Forelimb muscle (tissue), 1 donor: ENCODE measurements at regions not wholly inside any gene's neighbourhood (a gene's known extent, or its start where the extent isn't known, plus 50 kb on each side); places are given as distances from the start of the nearest gene placed in this dataset.

Source experiments
- DNase-seq: peaks from one replicate; pipeline ENCODE4 v3.0.0-alpha.2; 2013; ENCODE audit warnings: low read depth

DNA sequence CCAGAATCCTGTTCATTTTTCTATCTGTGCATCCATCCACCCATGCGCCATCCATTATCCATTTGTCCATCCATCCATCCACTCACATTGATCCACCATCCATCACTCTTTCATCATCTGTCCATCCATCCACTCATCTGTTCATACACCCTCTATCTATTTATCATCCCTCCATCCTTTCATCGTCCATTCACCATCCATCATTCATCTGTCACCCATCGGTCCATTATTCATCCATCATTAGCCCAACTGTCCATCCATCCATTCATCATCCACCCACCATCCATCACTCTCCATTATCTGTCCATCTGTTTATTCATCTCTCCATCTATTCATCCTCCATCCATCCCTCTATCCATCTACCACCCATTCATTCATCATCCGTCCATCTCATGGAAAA lies 125.7 kb upstream of the TMPRSS2 start:
- DNase-seq: no peak

DNA sequence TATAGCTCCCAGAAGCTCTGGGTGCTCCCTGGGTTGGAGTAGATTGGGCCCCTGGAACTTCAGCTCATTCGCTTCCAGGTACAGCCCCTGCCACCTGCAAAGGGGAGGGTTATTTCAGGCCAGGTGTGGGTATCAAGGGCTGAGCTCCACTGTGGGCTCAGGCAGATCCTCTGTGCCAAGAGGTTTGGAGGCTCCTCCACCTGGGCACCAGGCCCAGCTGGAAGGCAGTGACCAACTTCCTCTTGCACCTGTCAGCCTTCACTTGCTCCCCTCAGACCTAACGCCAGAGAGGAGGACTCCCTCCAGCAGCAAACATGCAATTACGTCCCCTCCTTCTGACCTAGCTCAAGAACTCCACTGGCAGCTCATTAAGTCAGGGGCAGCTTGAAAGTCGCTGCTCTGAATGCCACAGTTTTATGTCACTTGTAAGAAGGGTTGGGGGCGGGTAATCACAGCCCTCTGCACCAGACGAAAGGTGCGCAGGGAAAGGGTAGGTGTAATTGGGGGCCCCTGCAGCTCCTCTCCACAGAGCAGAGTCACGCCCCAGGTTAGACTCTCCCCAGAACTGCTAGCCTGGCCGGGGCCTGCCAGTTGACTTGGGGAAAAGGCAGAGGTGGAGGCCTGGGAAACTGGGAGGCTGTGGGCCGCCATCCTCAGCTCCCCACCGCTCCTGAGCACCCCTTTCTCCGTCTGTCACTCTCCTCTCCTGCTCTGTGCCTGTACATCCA lies 125.0 kb upstream of the TMPRSS2 start:
- DNase-seq: no peak

DNA sequence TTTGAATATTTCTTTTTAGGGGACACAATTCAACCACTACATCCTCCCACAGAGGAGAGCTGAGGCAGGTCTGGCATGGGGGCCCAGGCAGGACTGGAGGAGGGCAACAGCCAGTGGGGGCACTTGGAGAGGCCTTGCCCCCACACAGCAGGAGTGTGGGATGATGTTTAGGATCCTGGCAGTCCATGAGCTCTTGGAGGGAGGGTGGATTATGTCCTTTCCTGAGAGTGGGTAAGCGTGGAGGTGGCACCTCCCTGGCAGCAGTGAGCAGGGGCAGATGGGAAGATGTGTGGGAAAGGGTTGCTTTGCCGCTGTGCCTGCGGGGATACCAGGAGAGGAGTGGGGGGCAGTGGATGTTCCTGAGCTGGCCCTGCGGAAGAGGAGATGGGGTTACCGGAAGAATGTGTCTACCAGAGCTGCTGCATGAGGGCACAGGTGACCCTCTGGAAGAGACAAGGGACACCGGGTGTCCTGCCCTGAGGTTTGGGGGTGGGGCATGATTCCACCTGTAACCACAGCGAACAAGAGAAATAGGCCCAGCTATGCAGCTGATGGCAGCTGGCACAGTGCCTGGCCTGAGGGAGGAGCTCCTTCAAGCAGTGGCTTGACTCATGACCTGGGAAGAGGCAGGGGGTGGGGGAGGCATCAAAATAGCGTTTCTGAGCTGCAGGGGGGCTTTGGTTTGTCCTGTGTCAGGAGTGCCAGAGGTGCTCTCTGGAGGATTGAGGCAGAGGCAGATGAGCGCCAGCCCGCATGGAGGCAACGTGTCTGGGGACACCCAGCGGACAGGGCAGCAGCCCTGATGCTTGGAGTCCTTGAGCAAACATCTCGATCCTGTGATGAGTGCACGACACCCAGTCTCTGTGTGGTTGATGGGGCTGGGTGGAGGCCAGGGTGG lies 123.9 kb upstream of the TMPRSS2 start:
- DNase-seq: no peak

DNA sequence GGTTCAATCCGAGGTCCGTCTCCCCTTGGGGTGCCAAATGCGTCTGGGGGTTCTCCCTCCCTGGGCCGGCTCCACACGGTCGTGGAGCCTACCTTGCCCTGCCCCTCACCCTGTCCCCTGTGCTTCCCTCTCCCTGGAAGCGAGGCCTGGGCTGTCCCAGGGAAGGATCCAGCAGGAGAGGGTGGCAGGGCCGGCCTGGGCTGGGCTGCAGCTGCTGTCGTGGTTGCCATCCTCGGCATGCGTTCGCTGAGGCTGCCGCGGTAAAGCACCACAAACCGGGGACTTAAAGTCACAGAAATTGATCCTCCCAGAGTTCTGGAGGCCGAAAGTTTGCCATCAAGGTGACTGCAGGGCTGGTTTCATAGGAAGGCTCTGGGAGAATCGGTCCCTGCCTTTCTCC lies 123.0 kb upstream of the TMPRSS2 start:
- DNase-seq: no peak

DNA sequence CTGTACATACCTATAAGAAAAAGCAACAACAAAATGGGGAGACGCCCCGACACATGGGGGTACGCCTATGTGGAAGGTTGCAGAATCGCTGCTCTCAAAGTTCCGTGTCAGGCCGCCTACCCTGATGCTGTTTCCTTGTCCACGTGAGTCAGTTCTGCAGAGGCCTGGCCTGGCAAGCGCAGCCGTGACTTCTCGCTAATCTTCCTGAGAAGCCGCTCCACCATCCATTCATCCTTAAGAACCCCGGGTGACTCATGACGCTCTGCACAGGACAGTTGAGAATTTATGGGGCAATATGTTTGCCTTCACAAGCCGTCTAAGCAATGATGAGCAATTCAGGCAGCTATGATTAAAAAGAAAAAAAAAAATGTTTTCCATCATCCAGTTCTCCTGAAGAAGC lies 122.3 kb upstream of the TMPRSS2 start:
- DNase-seq: no peak

DNA sequence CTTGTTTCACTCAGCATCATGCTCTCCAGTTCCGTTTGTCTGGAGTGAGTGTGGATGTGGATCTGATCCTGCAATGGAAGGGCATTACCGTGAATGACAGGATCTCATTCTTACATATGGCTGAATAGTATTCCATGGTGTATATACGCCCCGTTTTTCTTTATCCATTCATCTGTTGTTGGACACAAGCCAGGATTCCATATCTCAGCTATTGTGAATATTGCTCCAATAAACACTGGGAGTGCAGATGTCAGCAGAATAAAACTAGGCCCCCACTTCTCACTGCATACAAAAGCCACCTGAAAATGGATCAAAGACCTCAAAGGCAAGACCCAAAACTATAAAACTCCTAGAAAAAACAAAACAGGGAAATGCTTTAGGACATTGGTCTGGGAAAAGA lies 120.3 kb upstream of the TMPRSS2 start:
- no peak for DNase-seq

DNA sequence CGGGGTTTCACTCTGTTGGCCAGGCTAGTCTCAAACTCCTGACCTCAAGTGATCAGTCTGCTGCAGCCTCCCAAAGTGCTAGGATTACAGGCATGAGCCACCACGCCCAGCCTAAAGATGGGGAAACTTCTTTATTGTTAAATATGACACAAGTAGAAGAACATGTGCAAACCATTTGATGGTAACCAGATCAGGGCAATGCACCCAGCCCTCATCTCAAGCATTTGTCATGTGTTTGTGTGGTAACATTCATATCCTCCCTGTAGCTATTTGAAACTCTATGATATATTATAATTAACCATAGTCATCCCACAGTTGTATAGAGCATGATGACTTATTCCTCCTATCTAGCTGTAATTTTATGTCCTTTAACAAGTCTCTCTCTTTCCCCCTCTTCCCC lies 119.5 kb upstream of the TMPRSS2 start:
- no peak for DNase-seq

DNA sequence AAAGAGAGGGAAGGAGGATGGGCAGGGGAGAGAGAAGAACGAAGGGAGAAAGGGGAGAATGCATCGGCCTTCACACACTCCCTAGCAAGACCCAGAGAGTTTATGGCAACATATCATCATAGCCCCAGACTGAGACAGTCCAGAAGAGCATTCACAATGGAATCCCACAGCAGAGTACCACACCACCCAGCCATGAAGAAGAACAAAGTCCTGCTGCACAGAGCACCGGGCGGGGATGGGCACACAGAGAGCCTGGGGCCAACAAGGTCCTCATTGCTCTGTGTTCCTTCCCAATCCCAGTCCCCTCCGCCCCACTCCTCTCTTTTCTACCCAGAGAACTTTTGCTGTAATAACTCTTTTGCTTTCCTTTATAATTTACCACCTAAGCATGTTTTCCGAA lies 118.1 kb upstream of the TMPRSS2 start:
- no peak for DNase-seq

DNA sequence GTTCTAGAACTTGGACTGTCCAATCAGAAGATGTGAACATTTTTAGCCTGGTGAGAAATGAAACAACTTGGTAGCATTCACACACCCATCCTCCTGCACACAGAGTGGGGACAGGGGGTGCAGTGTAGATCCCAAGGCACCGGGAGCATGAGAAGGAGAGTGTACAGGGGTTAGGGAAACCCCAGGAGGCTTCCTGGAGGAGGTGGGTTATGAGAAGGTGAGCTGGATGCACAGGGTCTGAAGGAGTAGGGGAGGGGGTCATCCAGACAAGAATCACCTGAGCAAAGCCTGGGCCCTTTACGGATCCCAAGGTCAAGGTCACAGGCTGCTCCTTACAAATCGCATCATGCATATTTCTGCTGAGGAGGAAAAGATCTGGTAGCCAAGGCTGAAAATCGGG lies 117.5 kb upstream of the TMPRSS2 start:
- no peak for DNase-seq

DNA sequence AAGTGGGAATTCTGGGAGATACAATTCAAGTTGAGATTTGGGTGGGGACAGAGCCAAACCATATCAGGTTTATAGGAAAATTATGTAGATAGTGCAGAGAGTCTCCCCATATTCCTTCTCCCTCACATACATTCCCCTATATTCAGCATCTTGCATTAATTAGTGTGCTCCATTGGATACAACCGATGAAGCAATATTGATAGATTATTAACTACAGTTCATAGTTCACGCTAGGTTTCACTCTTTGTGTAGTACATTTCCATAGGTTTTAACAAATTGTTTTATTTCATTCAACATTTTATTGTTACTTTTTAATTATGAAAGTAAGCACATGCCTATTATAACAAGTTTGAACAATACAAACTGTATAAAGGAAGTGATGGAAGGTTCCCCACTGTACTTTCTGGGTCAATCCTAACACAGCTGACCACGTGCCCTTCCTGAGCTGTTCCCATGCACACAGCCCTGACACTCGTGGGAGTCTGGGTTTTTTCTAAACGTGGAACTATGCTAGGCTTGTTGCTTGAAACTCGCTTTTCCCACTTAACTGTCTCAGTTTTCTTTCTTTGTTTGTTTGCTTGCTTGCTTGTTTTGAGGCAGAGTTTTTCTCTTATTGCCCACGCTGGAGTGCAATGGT lies 116.8 kb upstream of the TMPRSS2 start:
- no peak for DNase-seq

DNA sequence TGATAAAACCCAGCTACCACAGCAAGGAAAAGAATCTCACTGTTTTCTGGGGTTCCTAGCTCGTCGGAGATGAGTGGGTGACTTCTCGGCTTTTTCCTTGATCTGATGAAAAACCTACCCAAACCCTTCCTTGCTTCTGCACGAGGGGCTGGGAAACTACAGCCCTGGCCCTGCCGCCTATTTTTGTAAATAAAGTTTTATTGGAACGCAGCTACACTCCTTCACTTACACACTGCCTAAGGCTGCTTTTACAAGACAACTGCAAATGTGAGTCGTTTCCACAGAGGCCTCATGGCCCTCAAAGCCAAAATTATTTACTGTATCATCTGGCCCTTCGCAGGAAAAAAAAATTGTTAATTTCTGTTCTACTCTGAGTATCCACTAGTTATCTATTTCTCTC lies 116.0 kb upstream of the TMPRSS2 start:
- no peak for DNase-seq

DNA sequence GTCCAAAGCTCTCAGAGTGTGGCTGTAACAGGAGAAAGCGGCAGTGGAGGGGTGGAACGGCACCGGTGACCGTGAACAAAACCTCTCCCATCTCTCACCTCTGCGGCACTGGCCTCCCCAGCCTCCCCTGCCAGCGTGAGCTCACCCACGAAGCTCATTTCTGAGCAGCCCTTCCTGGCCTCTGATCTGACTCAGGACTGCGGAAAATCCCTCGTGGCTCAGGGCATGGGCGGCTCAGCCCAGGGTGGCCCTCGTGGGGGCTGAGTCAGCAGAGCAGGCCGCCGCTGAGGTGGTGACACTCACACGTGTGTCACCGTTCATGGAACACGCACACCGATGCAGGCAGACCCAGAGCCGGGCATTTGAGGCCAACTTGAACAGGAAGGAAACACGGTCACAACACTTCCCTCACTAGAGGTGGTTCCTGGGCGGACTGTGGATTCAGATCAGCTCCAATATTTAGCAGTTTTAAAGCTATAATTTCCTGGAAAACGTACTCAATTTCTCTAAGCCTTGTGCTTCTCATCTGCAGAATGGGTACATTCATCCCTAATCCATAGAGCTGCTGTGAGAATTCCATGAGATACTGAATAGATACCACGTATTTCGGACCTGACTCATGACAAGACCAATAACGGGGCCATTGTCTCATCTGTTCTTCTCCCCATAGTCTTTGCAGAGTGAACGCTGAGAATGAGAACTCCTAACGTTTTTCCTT lies 115.0 kb upstream of the TMPRSS2 start:
- no peak for DNase-seq

DNA sequence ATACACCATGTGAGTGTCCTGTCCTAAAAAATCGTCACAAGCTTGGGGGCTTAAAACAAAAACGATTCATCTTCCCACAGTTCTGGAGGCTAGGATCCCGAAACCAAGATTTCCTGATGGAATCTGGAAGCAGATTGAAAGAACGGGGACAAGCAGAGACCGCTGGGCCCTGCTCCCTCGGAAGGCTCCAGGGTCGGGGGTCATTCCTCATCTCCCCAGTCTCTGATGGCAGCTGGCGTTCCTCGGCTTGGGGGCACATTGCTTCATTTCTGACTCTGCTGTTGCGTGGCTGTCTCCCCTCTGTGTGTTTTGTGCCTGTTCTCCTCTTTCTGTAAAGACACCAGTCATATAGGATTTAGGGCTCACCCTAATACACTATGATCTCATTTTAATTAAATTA lies 114.2 kb upstream of the TMPRSS2 start:
- no peak for DNase-seq

DNA sequence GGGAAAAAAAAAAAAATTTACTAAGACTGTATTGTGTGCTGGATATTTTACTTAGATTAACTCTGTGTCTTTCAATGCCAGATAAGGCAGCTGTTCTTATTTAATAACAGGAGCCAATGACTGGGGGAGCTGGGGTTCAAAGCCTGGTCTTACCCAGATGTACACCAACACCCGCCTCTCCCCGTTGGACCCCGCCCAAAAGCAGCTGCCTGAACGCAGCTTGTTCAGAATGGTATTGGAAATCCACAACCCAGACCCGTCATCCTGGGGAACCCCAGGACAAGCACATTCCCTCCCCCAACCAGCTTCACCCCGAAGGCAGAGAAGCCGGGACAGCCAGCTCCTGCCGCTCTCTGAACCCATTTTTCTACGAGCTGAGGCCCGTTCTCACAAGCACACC lies 113.6 kb upstream of the TMPRSS2 start:
- no peak for DNase-seq

DNA sequence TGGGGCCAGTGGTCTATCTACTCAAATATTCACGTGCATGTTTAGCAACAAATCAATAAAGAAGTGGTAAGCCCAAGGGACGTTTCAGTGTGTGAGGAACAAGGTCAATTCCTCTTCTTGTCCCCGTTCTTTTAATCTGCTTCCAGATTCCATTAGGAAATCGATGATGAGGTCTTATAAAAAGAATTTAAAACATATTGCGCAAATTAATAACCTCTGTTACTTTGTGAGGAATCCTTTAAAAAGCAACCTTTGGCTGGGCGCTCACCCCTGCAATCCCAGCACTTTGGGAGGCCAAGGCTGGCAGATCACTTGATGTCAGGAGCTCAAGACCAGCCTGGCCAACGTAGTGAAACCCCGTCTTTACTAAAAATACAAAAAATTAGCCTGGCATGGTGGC lies 113.0 kb upstream of the TMPRSS2 start:
- no peak for DNase-seq

DNA sequence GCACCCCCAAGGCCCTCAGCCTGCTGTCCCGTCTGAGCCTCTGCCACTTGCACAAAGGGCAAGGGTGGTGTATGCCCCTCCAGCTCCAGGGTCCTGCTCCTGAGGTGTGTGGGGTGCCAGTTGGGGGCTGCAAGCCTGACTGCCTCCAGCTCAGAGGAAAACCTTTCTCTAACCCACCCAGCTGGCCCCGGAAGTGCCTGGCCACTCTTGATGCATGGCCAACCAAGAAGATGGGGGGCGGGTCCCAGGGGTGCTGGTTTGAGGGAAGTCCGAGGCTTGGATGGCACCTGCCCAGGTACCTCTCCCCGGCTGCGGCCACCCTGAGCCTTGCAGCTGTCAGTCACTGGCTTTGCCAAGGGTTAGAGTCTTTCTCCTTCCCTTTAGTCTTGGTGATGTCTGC lies 112.6 kb upstream of the TMPRSS2 start:
- DNase-seq: no peak

DNA sequence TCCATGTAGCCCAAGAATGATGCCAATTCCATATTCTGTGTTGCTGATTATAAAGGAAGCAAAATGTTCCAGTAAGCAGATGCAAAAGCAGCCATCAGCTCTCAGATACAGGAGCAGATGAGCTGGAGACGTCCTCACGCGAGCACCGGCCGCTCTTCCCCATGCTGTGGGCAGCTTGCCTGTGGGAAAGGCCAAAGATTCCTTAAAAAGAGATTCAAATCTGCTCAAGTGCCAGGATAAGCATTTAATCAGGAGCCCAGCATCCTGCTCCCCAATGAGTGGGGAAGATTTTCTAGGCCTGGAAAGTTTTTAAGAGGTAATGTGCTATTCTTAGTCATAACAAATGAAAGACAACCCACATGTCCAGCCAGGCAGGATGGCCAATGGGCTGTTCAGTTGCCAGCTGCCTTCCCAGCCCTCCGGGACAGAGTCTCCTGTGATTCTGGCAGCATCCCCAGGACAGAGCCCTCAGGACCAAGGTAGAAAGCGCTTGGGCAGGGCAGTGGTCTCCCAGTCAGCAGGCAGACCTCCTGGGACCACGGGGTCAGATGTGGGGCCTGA lies 108.2 kb upstream of the TMPRSS2 start:
- DNase-seq: peak; percentile 34

DNA sequence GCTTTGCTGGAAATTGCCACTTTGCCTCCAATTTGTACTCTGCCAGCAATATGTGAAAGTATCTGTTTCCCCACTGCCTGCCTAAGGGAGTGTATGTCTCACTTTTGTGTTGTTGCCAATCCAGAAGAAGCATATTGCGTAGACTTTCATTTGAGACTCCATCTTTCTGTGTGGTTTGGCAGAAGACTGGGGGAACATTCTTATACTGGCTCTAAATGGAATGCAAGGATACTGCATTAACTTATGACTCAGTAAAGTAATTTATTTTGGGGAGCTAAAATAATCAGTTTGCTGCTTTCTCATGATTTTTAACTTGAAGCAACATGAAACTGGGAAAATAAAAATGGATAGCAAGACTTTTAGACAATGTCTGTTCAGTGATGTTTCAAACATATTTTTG lies 107.7 kb upstream of the TMPRSS2 start:
- peak; percentile 59 for DNase-seq

DNA sequence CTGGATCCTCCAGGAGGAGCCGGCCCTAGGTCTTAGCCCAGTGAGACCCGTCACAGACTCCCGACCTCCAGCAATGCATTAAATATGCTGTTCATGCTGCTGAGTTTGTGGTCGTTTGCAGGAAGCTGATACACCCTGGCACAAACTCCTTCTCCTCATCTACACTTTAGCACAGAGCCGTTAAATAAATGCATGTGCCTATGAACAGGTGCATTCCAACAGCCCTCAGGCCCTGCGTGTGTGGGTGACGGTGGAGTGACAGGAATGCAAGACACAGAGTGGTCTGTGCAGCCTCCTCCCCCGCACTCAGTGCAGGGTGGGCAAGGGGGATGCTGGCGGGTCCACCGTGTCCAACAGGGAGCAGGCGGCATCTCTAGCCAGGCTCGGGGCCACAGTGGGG lies 106.6 kb upstream of the TMPRSS2 start:
- DNase-seq: no peak

DNA sequence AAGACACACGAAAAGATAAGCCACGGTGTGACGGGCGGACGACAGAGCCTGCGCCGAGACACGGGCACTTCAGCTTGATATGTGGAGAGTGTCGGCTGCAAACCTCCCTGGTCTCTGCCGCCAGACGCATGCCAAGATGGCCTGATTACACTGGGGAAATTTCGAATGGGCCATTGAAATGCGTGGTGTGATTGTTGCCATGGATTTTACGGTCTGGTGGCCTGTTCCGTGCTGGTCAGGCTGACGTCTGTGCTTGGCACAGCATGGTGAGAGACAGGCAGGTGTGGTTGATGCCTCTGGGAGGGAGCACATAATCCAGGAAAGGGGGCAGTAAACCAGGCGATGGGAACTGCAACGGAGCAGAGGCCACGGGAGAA lies 105.6 kb upstream of the TMPRSS2 start:
- DNase-seq: no peak

DNA sequence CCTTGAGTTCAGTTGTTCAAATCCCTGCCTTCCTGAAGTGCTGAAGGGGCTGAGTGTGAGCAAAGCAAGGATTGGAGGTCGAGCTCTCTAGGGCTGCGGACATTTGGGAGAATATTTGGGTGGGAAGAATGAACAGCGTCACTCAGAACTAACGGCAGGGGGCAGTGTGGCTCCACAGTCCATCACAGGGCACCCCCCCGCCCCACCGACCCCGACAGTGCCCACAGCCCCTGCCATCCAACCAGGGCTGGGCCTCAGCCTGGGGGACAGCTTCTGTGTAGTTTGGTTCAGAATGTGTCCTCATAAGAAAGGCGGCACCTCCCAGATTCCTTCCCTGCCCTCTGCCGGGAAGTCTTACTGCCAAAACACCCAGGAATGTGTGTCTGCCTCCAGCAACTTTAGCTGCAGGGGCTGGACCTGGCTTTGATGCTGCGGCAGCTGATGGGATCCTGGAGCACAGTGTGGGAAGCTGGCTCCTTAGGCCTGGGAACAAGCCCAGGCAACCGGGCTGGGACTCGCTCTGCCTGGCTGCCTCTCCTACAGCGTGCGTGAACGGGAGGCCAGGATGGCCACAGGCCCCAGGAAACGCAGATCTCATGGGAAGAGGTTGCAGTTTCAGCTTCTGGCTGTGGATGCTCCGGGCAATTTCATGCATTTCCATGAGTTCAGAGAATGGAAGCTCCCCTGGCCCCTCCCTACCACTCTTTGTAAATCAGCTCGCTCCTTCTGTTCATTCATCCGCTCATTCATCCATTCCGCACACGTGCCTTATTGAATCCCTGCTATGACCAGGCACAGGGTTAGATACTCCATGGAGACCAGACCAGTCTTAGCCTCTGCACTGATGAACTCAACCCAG lies 104.9 kb upstream of the TMPRSS2 start:
- peak; percentile 77 for DNase-seq
